GM06990 (cell line): ENCODE measurements at regions not wholly inside any gene's neighbourhood (a gene's known extent, or its start where the extent isn't known, plus 50 kb on each side); places are given as distances from the start of the nearest gene placed in this dataset.

Experiments
- DNase-seq: peaks from one replicate; pipeline ENCODE4 v3.0.0-alpha.2; 2011; ENCODE audit not compliant: insufficient read length; ENCODE audit errors: extremely low read depth
- H3K27me3 ChIP-seq: replicated peaks from 2 replicates; pipeline ENCODE4 v1.6.0; 2011; ENCODE audit warnings: low read length; ENCODE audit not compliant: control insufficient read depth, insufficient read depth
- H3K36me3 ChIP-seq: 2 replicates; pipeline ENCODE4 v1.5.1; 2011; ENCODE audit warnings: low read length; ENCODE audit not compliant: control insufficient read depth, insufficient read depth
- H3K4me3 ChIP-seq: replicated peaks from 2 replicates; pipeline ENCODE4 v1.5.1; 2011; ENCODE audit warnings: low read depth, mild to moderate bottlenecking, control low read depth, low read length
- TF ChIP-seq, protein P1 (sequence below): IDR thresholded peaks from 2 replicates; pipeline ENCODE4 v1.5.1; 2011; ENCODE audit warnings: low read length, control low read depth, mild to moderate bottlenecking, inconsistent platforms; ENCODE audit not compliant: insufficient read depth, poor library complexity, severe bottlenecking

DNA sequence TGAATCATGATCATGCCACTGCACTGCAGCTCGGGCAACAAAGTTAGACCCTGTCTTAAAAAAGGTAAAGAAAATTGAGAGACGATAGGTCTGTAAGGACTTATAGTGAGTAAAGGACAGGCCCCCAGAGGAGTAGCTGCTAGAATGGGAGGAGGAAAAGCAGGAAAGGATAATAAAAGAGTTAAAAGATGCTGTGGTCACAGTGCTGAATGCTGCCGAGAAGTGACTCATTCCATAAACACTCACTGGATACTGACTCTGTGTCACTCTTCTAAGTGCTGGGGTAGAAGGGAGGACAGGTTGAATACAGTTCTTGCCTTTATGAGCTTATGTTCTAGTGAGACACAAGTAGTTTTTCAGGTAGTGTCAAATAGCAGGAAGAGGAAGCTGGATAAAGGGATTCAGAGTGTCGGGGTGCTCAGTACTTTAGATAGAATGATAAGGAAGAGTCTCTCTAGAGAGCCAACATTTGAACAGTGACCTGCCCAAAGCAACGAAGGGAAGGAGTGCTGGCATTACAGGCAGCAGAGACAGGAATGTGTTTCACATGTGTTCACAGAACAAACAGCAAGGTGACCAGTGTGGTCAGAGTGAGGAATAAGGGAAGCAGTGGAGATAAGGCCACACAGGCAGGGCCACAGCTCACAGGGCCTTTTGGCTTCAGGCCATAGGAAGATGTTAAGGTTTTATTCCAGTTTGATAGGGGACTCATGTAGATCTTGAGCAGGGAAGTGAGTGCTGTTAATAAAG, 1240.5 kb downstream of the UQCRFS1 start:
- no peaks in the 10 kb centered on the region for H3K27me3 ChIP-seq
- TF ChIP-seq, protein P1, sequence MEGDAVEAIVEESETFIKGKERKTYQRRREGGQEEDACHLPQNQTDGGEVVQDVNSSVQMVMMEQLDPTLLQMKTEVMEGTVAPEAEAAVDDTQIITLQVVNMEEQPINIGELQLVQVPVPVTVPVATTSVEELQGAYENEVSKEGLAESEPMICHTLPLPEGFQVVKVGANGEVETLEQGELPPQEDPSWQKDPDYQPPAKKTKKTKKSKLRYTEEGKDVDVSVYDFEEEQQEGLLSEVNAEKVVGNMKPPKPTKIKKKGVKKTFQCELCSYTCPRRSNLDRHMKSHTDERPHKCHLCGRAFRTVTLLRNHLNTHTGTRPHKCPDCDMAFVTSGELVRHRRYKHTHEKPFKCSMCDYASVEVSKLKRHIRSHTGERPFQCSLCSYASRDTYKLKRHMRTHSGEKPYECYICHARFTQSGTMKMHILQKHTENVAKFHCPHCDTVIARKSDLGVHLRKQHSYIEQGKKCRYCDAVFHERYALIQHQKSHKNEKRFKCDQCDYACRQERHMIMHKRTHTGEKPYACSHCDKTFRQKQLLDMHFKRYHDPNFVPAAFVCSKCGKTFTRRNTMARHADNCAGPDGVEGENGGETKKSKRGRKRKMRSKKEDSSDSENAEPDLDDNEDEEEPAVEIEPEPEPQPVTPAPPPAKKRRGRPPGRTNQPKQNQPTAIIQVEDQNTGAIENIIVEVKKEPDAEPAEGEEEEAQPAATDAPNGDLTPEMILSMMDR = no peak
- no peaks in the 10 kb centered on the region for H3K36me3 ChIP-seq
- DNase-seq = no peak
- H3K4me3 ChIP-seq = no peak overlapping the region

DNA sequence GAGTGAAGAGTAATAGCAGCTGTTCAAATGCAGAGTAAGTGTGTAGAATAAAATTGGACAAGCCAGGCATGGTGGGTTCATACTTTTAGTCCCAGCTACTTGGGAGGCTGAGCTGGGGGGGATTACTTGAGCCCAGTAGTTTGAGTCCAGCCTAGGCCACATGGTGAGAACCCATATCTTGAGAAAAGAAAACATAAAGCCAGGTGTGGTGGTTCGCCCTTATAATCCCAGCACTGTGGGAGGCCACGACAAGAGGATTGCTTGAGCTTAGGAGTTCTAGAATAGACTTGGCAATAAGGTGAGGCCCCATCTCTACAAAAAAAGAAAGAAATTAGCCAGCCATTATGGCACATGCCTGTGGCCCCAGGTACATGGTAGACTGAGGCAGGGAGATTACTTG, 1241.1 kb downstream of the UQCRFS1 start:
- TF ChIP-seq, protein P1 = no peak
- no peaks in the 10 kb centered on the region for H3K27me3 ChIP-seq
- H3K36me3 ChIP-seq = no peaks in the 10 kb centered on the region
- no peak overlapping the region for H3K4me3 ChIP-seq
- no peak for DNase-seq

DNA sequence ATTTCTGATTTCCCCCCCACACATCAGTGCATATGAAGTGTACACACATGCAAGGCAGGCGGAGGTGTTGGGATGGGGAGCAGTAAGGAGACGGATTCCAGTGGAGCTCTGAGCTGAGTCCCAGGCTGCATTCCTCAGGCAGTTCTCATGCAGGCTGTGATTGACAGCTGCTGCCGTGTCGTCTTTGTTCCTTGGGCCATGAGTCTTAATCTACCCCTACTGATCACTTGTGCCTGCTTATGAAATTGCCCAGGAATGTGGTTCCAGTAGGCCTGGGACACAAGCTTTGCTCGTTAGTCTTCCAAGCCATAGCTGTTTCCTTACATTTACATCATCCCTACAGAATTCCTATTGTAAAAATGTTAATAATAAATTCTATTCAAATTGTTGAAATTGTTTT, 1241.9 kb downstream of the UQCRFS1 start:
- DNase-seq = no peak
- H3K27me3 ChIP-seq = no peaks in the 10 kb centered on the region
- H3K36me3 ChIP-seq = no peaks in the 10 kb centered on the region
- no peak overlapping the region for H3K4me3 ChIP-seq
- TF ChIP-seq, protein P1 = no peak

DNA sequence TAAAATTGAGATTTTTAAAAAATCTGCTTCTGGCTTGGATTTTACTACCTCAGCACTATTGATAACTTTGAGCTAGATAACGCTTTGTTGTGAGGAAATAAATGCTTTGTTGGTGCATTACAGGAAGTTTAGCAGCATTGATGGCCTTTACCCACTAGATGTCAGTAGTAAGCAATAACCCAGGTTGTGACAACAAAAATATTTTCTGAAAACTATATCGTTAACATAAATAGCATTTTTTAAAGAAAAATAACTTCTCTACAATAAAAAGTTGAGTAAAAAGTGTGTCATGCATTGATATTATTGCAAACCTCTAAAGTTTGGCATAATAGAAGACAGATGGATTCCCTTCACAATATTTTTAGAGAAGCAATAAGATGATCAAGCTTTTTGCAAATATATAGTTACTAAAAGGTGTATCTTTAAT, 1246.5 kb downstream of the UQCRFS1 start:
- DNase-seq = no peak
- no peaks in the 10 kb centered on the region for H3K36me3 ChIP-seq
- H3K27me3 ChIP-seq = no peaks in the 10 kb centered on the region
- TF ChIP-seq, protein P1 = peak; percentile 72
- H3K4me3 ChIP-seq = no peak overlapping the region

DNA sequence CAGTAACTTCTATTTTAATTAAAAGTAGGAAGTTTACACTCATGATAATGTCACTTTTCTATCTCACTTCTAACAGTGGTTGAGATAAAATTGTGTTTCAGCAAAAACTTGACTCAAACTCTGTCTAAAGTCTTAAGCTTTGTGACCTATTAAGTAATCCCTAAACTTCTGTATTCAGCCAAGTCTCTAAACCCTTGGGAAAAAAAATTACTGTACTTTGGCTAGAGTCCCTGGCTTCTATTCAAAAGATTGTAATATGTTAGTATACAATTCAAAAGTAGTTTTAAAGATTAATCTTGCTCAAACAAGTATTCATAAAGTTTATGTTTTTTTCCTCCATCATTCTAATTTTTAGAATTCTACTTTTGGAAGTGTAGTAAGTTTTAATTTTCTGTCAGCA, 1248.8 kb downstream of the UQCRFS1 start:
- Histone ChIP-seq H3K36me3 (no peaks in the 10 kb centered on the region), H3K27me3 (no peaks in the 10 kb centered on the region), H3K4me3 (no peak overlapping the region)
- TF ChIP-seq, protein P1 = no peak
- DNase-seq = no peak
